GM23338 (cell line): ENCODE measurements at regions not wholly inside any gene's neighbourhood (a gene's known extent, or its start where the extent isn't known, plus 50 kb on each side); places are given as distances from the start of the nearest gene placed in this dataset.

Experiments
- ATAC-seq: fragments of 200-7000 bp; cut with Tn5 transposase; 3 replicates; pipeline ENCODE4 v1.9.1; 2020
- DNase-seq: peaks from one replicate; pipeline ENCODE4 v3.0.0-alpha.2; 2015; ENCODE audit warnings: low spot score
- H2AFZ ChIP-seq: fragments of 200-600 bp; sonication (generic); 2 replicates; pipeline ENCODE4 v1.8.0; 2016; ENCODE audit warnings: antibody characterized with exemption, mild to moderate bottlenecking, moderate library complexity
- H3F3A ChIP-seq: fragments of 200-600 bp; sonication (generic); replicated peaks from 2 replicates; pipeline ENCODE4 v1.8.0; 2017; ENCODE audit warnings: antibody characterized with exemption, mixed run types, low read depth
- H3K27ac ChIP-seq: fragments of 200-600 bp; sonication (generic); 2 replicates; pipeline ENCODE4 v1.6.1; 2016; ENCODE audit warnings: low read depth
- H3K27me3 ChIP-seq: fragments of 200-600 bp; sonication (generic); 2 replicates; pipeline ENCODE4 v1.8.0; 2016; ENCODE audit warnings: mild to moderate bottlenecking, mixed run types, moderate library complexity; ENCODE audit not compliant: insufficient read depth
- H3K36me3 ChIP-seq: fragments of 200-600 bp; sonication (generic); 2 replicates; pipeline ENCODE4 v1.8.0; 2016; ENCODE audit warnings: mild to moderate bottlenecking; ENCODE audit not compliant: insufficient read depth
- H3K4me1 ChIP-seq: fragments of 200-600 bp; sonication (generic); 2 replicates; pipeline ENCODE4 v1.8.0; 2016; ENCODE audit warnings: mild to moderate bottlenecking, moderate library complexity; ENCODE audit not compliant: insufficient read depth
- H3K4me2 ChIP-seq: fragments of 200-600 bp; sonication (generic); 2 replicates; pipeline ENCODE4 v1.7.1; 2017; ENCODE audit warnings: mixed run types
- H3K4me3 ChIP-seq: fragments of 200-600 bp; sonication (generic); 2 replicates; pipeline ENCODE4 v1.6.1; 2016; ENCODE audit warnings: mixed run types
- H3K79me2 ChIP-seq: fragments of 200-600 bp; sonication (generic); replicated peaks from 2 replicates; pipeline ENCODE4 v1.8.0; 2017; ENCODE audit warnings: mild to moderate bottlenecking; ENCODE audit not compliant: insufficient read depth
- H3K9me2 ChIP-seq: fragments of 200-600 bp; sonication (generic); 2 replicates; pipeline ENCODE4 v1.8.0; 2017; ENCODE audit not compliant: insufficient read depth
- H4K20me1 ChIP-seq: fragments of 200-600 bp; sonication (generic); replicated peaks from 2 replicates; pipeline ENCODE4 v1.8.0; 2017; ENCODE audit warnings: mild to moderate bottlenecking; ENCODE audit not compliant: insufficient read depth
- H3K27ac Mint-ChIP-seq: 2 replicates; pipeline ENCODE4 v1.8.0; 2020; ENCODE audit warnings: inconsistent platforms, mild to moderate bottlenecking, moderate library complexity, mixed read lengths
- H3K27me3 Mint-ChIP-seq: 3 replicates; pipeline ENCODE4 v1.8.0; 2022; ENCODE audit warnings: low read depth, mild to moderate bottlenecking, moderate library complexity, mixed read lengths, inconsistent platforms; ENCODE audit not compliant: insufficient read depth, poor library complexity
- H3K36me3 Mint-ChIP-seq: 3 replicates; pipeline ENCODE4 v1.8.0; 2021; ENCODE audit warnings: low read depth, mild to moderate bottlenecking, inconsistent platforms, moderate library complexity, mixed read lengths
- H3K4me1 Mint-ChIP-seq: 3 replicates; pipeline ENCODE4 v1.8.0; 2020; ENCODE audit warnings: mild to moderate bottlenecking, inconsistent platforms, mixed read lengths
- H3K4me3 Mint-ChIP-seq: 3 replicates; pipeline ENCODE4 v1.8.0; 2021; ENCODE audit warnings: moderate library complexity, mild to moderate bottlenecking, inconsistent platforms, mixed read lengths
- H3K9me3 Mint-ChIP-seq: 3 replicates; pipeline ENCODE4 v1.8.0; 2020; ENCODE audit warnings: moderate library complexity, mild to moderate bottlenecking, inconsistent platforms, mixed read lengths
- EZH2 ChIP-seq: fragments of 200-600 bp; sonication (generic); IDR thresholded peaks from one replicate; pipeline ENCODE4 v1.8.0; 2017; ENCODE audit warnings: antibody characterized with exemption, mild to moderate bottlenecking, low read depth; ENCODE audit not compliant: unreplicated experiment
- NANOG ChIP-seq: IDR thresholded peaks from 2 replicates; pipeline ENCODE4 v1.6.1; 2016; ENCODE audit warnings: antibody characterized with exemption, borderline replicate concordance
- POLR2AphosphoS5 ChIP-seq: IDR thresholded peaks from 2 replicates; pipeline ENCODE4 v1.6.1; 2016; ENCODE audit warnings: antibody characterized with exemption, low read depth
- TF ChIP-seq, protein P1 (sequence below): IDR thresholded peaks from 2 replicates; pipeline ENCODE4 v1.6.1; 2016; ENCODE audit warnings: antibody characterized with exemption
- TF ChIP-seq, protein P2 (sequence below): IDR thresholded peaks from one replicate; pipeline ENCODE4 v1.6.1; 2018; ENCODE audit warnings: antibody characterized with exemption; ENCODE audit not compliant: unreplicated experiment
- TF ChIP-seq, protein P3 (sequence below), 2 experiments: fragments of 200-600 bp in 1 of 2; sonication (generic) in 1 of 2; conservative IDR thresholded peaks; 2 replicates each; pipeline versions ENCODE4 v1.5.1 to v1.6.1; 2016 to 2017; ENCODE audit warnings: antibody characterized with exemption in 2 of 2, low read depth in 2 of 2, mild to moderate bottlenecking in 2 of 2, moderate library complexity in 1 of 2

DNA sequence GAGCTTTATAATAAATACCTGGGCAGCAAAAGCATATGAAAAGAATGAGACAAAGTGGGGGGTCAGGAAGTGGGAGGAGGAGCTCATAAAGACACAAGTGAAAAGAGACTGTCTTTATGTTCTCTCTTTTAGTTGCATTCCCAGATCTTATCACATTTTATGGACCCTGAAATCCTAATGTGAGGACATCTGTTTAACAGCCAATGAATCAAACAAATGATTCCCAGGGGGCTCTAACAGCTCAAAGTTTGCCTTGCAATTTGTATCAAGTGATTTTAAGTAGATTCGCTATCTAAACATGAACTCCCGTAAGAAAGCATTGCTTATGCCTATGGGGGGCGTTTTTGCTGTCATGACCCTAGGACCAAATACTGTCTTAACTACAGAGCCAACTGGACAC lies 332.3 kb upstream of the CNTN4 start:
- no peaks in the 10 kb centered on the region for H4K20me1 ChIP-seq
- no peak overlapping the region for H2AFZ ChIP-seq
- peaks cover 7% of the 10 kb centered on the region for H3K4me1 ChIP-seq
- Mint-ChIP-seq H3K9me3 (peaks cover 81% of the 10 kb centered on the region), H3K4me3 (no peak overlapping the region), H3K4me1 (no peaks in the 10 kb centered on the region), H3K27me3 (peaks cover 1% of the 10 kb centered on the region), H3K36me3 (peaks cover 18% of the 10 kb centered on the region; the same call in 2 of the 3 replicates), H3K27ac (no peak overlapping the region)
- no peaks in the 10 kb centered on the region for H3K9me2 ChIP-seq
- H3K27me3 ChIP-seq, result no peaks in the 10 kb centered on the region
- H3F3A ChIP-seq, result no peaks in the 10 kb centered on the region
- H3K27ac ChIP-seq, result no peak overlapping the region
- H3K4me3 ChIP-seq, result no peak overlapping the region
- no peak for ATAC-seq
- H3K36me3 ChIP-seq, result no peaks in the 10 kb centered on the region
- DNase-seq, result no peak
- H3K4me2 ChIP-seq, result 0 out of 2 replicates have a peak overlapping the region, but pooled peaks have one; percentile 41
- H3K79me2 ChIP-seq, result no peaks in the 10 kb centered on the region
- TF ChIP-seq, protein P1, sequence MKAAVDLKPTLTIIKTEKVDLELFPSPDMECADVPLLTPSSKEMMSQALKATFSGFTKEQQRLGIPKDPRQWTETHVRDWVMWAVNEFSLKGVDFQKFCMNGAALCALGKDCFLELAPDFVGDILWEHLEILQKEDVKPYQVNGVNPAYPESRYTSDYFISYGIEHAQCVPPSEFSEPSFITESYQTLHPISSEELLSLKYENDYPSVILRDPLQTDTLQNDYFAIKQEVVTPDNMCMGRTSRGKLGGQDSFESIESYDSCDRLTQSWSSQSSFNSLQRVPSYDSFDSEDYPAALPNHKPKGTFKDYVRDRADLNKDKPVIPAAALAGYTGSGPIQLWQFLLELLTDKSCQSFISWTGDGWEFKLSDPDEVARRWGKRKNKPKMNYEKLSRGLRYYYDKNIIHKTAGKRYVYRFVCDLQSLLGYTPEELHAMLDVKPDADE, result no peak
- TF ChIP-seq POLR2AphosphoS5, result no peak
- TF ChIP-seq, protein P2, sequence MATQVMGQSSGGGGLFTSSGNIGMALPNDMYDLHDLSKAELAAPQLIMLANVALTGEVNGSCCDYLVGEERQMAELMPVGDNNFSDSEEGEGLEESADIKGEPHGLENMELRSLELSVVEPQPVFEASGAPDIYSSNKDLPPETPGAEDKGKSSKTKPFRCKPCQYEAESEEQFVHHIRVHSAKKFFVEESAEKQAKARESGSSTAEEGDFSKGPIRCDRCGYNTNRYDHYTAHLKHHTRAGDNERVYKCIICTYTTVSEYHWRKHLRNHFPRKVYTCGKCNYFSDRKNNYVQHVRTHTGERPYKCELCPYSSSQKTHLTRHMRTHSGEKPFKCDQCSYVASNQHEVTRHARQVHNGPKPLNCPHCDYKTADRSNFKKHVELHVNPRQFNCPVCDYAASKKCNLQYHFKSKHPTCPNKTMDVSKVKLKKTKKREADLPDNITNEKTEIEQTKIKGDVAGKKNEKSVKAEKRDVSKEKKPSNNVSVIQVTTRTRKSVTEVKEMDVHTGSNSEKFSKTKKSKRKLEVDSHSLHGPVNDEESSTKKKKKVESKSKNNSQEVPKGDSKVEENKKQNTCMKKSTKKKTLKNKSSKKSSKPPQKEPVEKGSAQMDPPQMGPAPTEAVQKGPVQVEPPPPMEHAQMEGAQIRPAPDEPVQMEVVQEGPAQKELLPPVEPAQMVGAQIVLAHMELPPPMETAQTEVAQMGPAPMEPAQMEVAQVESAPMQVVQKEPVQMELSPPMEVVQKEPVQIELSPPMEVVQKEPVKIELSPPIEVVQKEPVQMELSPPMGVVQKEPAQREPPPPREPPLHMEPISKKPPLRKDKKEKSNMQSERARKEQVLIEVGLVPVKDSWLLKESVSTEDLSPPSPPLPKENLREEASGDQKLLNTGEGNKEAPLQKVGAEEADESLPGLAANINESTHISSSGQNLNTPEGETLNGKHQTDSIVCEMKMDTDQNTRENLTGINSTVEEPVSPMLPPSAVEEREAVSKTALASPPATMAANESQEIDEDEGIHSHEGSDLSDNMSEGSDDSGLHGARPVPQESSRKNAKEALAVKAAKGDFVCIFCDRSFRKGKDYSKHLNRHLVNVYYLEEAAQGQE, result no peak
- no peak for TF ChIP-seq EZH2
- no peak for TF ChIP-seq NANOG

DNA sequence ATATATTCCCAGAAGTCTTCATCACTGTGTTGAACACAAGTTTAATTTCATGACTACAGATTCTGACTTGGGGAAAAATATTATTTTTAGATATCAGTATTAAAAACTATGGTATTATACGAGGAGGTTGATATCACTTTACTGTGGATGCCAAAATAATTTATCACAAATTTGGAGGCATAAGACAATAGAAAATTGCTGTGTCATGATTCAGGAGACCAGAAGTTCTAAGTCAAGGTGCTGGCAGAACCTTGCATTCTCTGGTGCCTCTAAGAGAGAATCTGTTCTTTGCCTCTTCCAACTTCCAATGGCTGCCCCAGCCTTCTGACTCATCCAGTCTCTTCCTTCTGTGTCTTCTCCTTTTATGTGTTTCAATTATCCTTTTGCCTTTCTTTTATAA lies 325.0 kb upstream of the CNTN4 start:
- DNase-seq, result no peak
- Mint-ChIP-seq H3K36me3 (peaks cover 38% of the 10 kb centered on the region), H3K9me3 (peaks cover 97% of the 10 kb centered on the region), H3K27me3 (peaks cover 1% of the 10 kb centered on the region), H3K27ac (no peak overlapping the region), H3K4me1 (no peaks in the 10 kb centered on the region), H3K4me3 (no peak overlapping the region)
- H4K20me1 ChIP-seq, result no peaks in the 10 kb centered on the region
- H3K4me1 ChIP-seq, result peaks cover 5% of the 10 kb centered on the region
- ATAC-seq, result no peak
- H2AFZ ChIP-seq, result no peak overlapping the region
- H3K4me3 ChIP-seq, result no peak overlapping the region
- no peaks in the 10 kb centered on the region for H3K36me3 ChIP-seq
- H3K9me2 ChIP-seq, result peaks cover 2% of the 10 kb centered on the region; the same call in 1 of the 2 replicates
- no peak for TF ChIP-seq EZH2
- no peak overlapping the region for H3K4me2 ChIP-seq
- H3K27ac ChIP-seq, result no peak overlapping the region
- no peaks in the 10 kb centered on the region for H3K27me3 ChIP-seq
- no peaks in the 10 kb centered on the region for H3K79me2 ChIP-seq
- no peaks in the 10 kb centered on the region for H3F3A ChIP-seq

DNA sequence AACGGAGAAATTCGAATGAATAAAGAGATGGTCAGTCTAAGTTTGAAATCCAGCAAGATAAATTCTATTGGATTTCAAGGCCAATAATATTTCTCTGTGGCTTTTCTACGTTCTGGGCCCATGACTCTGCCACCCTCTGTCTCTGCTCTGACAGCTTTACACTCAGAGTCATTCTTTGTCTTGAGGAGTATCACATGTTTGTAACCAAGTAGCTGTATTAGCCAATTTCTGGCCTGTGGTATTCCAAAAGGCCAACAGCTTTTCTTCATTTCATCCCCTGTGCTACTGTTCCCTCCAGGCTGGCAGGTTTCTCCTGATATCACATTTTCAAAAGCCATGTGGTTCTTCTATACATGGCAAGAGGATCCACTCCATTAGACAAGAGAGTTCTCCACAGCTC lies 324.1 kb upstream of the CNTN4 start:
- Histone ChIP-seq H3K27me3 (no peaks in the 10 kb centered on the region), H4K20me1 (no peaks in the 10 kb centered on the region), H3K4me1 (peaks cover 13% of the 10 kb centered on the region; the same call in 1 of the 2 replicates), H3K27ac (no peak overlapping the region), H3K4me3 (no peak overlapping the region), H3K4me2 (no peak overlapping the region), H3K79me2 (no peaks in the 10 kb centered on the region), H3F3A (no peaks in the 10 kb centered on the region), H3K36me3 (no peaks in the 10 kb centered on the region), H2AFZ (no peak overlapping the region), H3K9me2 (peaks cover 2% of the 10 kb centered on the region; the same call in 1 of the 2 replicates)
- H3K9me3 Mint-ChIP-seq, result peaks cover 97% of the 10 kb centered on the region
- no peak overlapping the region for H3K4me3 Mint-ChIP-seq
- peaks cover 37% of the 10 kb centered on the region for H3K36me3 Mint-ChIP-seq
- no peak for TF ChIP-seq EZH2
- TF ChIP-seq, protein P3, sequence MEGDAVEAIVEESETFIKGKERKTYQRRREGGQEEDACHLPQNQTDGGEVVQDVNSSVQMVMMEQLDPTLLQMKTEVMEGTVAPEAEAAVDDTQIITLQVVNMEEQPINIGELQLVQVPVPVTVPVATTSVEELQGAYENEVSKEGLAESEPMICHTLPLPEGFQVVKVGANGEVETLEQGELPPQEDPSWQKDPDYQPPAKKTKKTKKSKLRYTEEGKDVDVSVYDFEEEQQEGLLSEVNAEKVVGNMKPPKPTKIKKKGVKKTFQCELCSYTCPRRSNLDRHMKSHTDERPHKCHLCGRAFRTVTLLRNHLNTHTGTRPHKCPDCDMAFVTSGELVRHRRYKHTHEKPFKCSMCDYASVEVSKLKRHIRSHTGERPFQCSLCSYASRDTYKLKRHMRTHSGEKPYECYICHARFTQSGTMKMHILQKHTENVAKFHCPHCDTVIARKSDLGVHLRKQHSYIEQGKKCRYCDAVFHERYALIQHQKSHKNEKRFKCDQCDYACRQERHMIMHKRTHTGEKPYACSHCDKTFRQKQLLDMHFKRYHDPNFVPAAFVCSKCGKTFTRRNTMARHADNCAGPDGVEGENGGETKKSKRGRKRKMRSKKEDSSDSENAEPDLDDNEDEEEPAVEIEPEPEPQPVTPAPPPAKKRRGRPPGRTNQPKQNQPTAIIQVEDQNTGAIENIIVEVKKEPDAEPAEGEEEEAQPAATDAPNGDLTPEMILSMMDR (conservative IDR thresholded peaks at IDR 0.05; ENCODE audit: low read depth in 2 of 2), result no peak
- DNase-seq (no peak), ATAC-seq (no peak)
- H3K27ac Mint-ChIP-seq, result no peak overlapping the region
- no peaks in the 10 kb centered on the region for H3K4me1 Mint-ChIP-seq
- no peaks in the 10 kb centered on the region for H3K27me3 Mint-ChIP-seq
